ENCODE measurements at regions not wholly inside any gene's neighbourhood (a gene's known extent, or its start where the extent isn't known, plus 50 kb on each side); places are given as distances from the start of the nearest gene placed in this dataset.

- TF ChIP-seq, protein P1, sequence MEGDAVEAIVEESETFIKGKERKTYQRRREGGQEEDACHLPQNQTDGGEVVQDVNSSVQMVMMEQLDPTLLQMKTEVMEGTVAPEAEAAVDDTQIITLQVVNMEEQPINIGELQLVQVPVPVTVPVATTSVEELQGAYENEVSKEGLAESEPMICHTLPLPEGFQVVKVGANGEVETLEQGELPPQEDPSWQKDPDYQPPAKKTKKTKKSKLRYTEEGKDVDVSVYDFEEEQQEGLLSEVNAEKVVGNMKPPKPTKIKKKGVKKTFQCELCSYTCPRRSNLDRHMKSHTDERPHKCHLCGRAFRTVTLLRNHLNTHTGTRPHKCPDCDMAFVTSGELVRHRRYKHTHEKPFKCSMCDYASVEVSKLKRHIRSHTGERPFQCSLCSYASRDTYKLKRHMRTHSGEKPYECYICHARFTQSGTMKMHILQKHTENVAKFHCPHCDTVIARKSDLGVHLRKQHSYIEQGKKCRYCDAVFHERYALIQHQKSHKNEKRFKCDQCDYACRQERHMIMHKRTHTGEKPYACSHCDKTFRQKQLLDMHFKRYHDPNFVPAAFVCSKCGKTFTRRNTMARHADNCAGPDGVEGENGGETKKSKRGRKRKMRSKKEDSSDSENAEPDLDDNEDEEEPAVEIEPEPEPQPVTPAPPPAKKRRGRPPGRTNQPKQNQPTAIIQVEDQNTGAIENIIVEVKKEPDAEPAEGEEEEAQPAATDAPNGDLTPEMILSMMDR (IDR thresholded peaks at IDR 0.05 in 8 of 11, conservative IDR thresholded peaks at IDR 0.05 in 3 of 11) = no peak
- TF ChIP-seq POLR2A (IDR thresholded peaks at IDR 0.05) (no peak), POLR2AphosphoS5 (IDR thresholded peaks at IDR 0.05) (no peak)
Observed at GRCh38 chr4:115505326-115505725, 391.9 kb upstream of the NDST4 start.
